NB4 (cell line): ENCODE measurements at regions not wholly inside any gene's neighbourhood (a gene's known extent, or its start where the extent isn't known, plus 50 kb on each side); places are given as distances from the start of the nearest gene placed in this dataset.

Experiments
- POLR2A ChIP-seq: IDR thresholded peaks from 2 replicates; pipeline ENCODE4 v1.6.1; 2011; ENCODE audit warnings: mild to moderate bottlenecking; ENCODE audit not compliant: insufficient read length; ENCODE audit errors: extremely low read depth
- TF ChIP-seq, protein P1 (sequence below): IDR thresholded peaks from one replicate; pipeline ENCODE4 v1.5.1; 2012; ENCODE audit warnings: low read depth, low read length
- TF ChIP-seq, protein P2 (sequence below): IDR thresholded peaks from 2 replicates; pipeline ENCODE4 v1.6.1; 2011; ENCODE audit warnings: low read depth, low read length

DNA sequence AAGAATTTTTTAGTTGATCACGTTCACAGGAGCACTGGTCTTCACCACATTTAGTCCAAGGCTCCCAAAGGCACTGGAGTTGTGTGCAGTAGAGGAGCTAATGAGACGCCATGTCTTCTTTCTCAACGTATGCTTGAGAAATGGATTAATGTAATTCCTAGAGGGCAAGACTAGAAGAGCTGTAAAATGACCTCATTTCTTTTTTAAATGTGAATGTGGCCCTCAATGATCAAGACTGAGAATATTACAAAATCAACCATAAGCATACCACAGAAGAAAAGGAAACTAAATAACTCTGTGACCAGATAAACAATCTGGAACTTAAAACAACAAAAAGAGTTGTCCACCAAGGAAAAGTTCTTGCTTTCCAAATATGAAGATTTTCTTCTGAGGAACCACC, 112.1 kb upstream of the THBS1 start:
- TF ChIP-seq, protein P1, sequence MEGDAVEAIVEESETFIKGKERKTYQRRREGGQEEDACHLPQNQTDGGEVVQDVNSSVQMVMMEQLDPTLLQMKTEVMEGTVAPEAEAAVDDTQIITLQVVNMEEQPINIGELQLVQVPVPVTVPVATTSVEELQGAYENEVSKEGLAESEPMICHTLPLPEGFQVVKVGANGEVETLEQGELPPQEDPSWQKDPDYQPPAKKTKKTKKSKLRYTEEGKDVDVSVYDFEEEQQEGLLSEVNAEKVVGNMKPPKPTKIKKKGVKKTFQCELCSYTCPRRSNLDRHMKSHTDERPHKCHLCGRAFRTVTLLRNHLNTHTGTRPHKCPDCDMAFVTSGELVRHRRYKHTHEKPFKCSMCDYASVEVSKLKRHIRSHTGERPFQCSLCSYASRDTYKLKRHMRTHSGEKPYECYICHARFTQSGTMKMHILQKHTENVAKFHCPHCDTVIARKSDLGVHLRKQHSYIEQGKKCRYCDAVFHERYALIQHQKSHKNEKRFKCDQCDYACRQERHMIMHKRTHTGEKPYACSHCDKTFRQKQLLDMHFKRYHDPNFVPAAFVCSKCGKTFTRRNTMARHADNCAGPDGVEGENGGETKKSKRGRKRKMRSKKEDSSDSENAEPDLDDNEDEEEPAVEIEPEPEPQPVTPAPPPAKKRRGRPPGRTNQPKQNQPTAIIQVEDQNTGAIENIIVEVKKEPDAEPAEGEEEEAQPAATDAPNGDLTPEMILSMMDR = no peak
- no peak for TF ChIP-seq POLR2A
- TF ChIP-seq, protein P2, sequence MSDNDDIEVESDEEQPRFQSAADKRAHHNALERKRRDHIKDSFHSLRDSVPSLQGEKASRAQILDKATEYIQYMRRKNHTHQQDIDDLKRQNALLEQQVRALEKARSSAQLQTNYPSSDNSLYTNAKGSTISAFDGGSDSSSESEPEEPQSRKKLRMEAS = no peak
